ENCODE measurements at regions not wholly inside any gene's neighbourhood (a gene's known extent, or its start where the extent isn't known, plus 50 kb on each side); places are given as distances from the start of the nearest gene placed in this dataset.

- H3K27me3 ChIP-seq (ENCODE audit: control insufficient read depth in 1 of 2, insufficient read depth in 2 of 2, low read length in 2 of 2), result peaks cover 7% of the 10 kb centered on the region in 2 experiments
- no peaks in the 10 kb centered on the region for H3K4me1 Mint-ChIP-seq (ENCODE audit: low read depth)
- H3K36me3 ChIP-seq (ENCODE audit: insufficient read depth, low read length), result no peaks in the 10 kb centered on the region
- peaks cover 57% of the 10 kb centered on the region for H3K27me3 Mint-ChIP-seq
- ChIA-PET POLR2A (no interaction called here), CTCF (no interaction called here)
- H3K4me3 Mint-ChIP-seq, result no peak overlapping the region
- H3K9me3 ChIP-seq (ENCODE audit: control insufficient read depth in 1 of 2, insufficient read depth in 1 of 2, low read length in 2 of 2), result peaks cover 11 to 13% of the 10 kb centered on the region in 2 experiments
- H3K27ac Mint-ChIP-seq, result no peak overlapping the region
- no peak for ATAC-seq (ENCODE audit: poor library complexity)
- intact Hi-C loops (cut with DNase I, micrococcal nuclease), result no loop called here
- no peak overlapping the region for H3K4me3 ChIP-seq (ENCODE audit: low read length)
- H3K27ac ChIP-seq (ENCODE audit: low read depth in 1 of 2, low read length in 2 of 2), result no peak overlapping the region
- TF ChIP-seq, protein P1, sequence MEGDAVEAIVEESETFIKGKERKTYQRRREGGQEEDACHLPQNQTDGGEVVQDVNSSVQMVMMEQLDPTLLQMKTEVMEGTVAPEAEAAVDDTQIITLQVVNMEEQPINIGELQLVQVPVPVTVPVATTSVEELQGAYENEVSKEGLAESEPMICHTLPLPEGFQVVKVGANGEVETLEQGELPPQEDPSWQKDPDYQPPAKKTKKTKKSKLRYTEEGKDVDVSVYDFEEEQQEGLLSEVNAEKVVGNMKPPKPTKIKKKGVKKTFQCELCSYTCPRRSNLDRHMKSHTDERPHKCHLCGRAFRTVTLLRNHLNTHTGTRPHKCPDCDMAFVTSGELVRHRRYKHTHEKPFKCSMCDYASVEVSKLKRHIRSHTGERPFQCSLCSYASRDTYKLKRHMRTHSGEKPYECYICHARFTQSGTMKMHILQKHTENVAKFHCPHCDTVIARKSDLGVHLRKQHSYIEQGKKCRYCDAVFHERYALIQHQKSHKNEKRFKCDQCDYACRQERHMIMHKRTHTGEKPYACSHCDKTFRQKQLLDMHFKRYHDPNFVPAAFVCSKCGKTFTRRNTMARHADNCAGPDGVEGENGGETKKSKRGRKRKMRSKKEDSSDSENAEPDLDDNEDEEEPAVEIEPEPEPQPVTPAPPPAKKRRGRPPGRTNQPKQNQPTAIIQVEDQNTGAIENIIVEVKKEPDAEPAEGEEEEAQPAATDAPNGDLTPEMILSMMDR (IDR thresholded peaks at IDR 0.05), result no peak
- peaks cover 6% of the 10 kb centered on the region for H3K9me3 Mint-ChIP-seq
- no peak for DNase-seq
- H3K36me3 Mint-ChIP-seq (ENCODE audit: low read depth), result no peaks in the 10 kb centered on the region
- H3K4me1 ChIP-seq (ENCODE audit: insufficient read depth, low read length), result no peaks in the 10 kb centered on the region
These were observed 368.6 kb downstream of the EIPR1 start for GRCh38 chr2:3009005-3009404.

- H3K4me1 ChIP-seq (ENCODE audit: insufficient read depth, low read length), result no peaks in the 10 kb centered on the region
- Mint-ChIP-seq H3K27me3 (peaks cover 57% of the 10 kb centered on the region), H3K4me1 (ENCODE audit: low read depth) (no peaks in the 10 kb centered on the region), H3K9me3 (peaks cover 6% of the 10 kb centered on the region), H3K27ac (no peak overlapping the region), H3K36me3 (ENCODE audit: low read depth) (no peaks in the 10 kb centered on the region), H3K4me3 (no peak overlapping the region)
- DNase-seq, result no peak
- H3K9me3 ChIP-seq (ENCODE audit: control insufficient read depth in 1 of 2, insufficient read depth in 1 of 2, low read length in 2 of 2), result peaks cover 6 to 11% of the 10 kb centered on the region in 2 experiments
- TF ChIP-seq, protein P1 (IDR thresholded peaks at IDR 0.05), result no peak
- intact Hi-C loops (cut with DNase I, micrococcal nuclease), result no loop called here
- no peaks in the 10 kb centered on the region for H3K36me3 ChIP-seq (ENCODE audit: insufficient read depth, low read length)
- POLR2A ChIA-PET, result no interaction called here
- CTCF ChIA-PET, result no interaction called here
- ATAC-seq (ENCODE audit: poor library complexity), result no peak
- peaks cover 6 to 7% of the 10 kb centered on the region in 2 experiments for H3K27me3 ChIP-seq (ENCODE audit: control insufficient read depth in 1 of 2, insufficient read depth in 2 of 2, low read length in 2 of 2)
- H3K4me3 ChIP-seq (ENCODE audit: low read length), result no peak overlapping the region
- no peak overlapping the region for H3K27ac ChIP-seq (ENCODE audit: low read depth in 1 of 2, low read length in 2 of 2)
These were observed 369.1 kb downstream of the EIPR1 start for GRCh38 chr2:3008561-3008960.

DNA sequence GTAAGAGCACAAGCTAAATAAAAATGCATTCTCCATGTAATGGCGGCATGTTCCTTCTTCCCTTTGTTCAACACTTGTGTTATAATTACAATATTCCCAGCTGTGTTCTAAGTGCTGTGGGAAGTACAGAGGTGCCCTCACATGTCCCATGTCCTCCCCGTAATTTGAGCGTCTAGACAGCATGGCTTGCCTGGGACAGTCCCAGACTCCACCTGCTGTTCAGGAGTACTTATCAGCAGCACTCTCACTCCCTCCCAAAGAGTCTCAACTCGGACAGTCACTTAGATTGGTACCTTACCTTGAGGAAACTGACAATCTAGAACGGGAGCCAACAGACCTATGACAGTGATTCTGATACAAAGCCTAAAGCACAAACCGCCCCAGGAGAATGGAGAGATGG, 370.5 kb downstream of the EIPR1 start:
- ChIA-PET POLR2A (no interaction called here), CTCF (no interaction called here)
- Histone ChIP-seq H3K36me3 (ENCODE audit: insufficient read depth, low read length) (no peaks in the 10 kb centered on the region), H3K27ac (ENCODE audit: low read depth in 1 of 2, low read length in 2 of 2) (no peak overlapping the region), H3K27me3 (ENCODE audit: control insufficient read depth in 1 of 2, insufficient read depth in 2 of 2, low read length in 2 of 2) (peaks cover 3 to 7% of the 10 kb centered on the region in 2 experiments), H3K9me3 (ENCODE audit: control insufficient read depth in 1 of 2, insufficient read depth in 1 of 2, low read length in 2 of 2) (peaks cover 0 to 4% of the 10 kb centered on the region in 2 experiments), H3K4me3 (ENCODE audit: low read length) (no peak overlapping the region), H3K4me1 (ENCODE audit: insufficient read depth, low read length) (no peaks in the 10 kb centered on the region)
- H3K4me1 Mint-ChIP-seq (ENCODE audit: low read depth), result no peaks in the 10 kb centered on the region
- TF ChIP-seq, protein P1 (IDR thresholded peaks at IDR 0.05), result no peak
- DNase-seq, result no peak
- no peak for ATAC-seq (ENCODE audit: poor library complexity)
- intact Hi-C loops (cut with DNase I, micrococcal nuclease), result loop anchor here in 1 of 2 experiments (2.0 kb wide), 1 partner anchor 296 kb away; no protein-coding TSS in a partner anchor
- no peaks in the 10 kb centered on the region for H3K36me3 Mint-ChIP-seq (ENCODE audit: low read depth)
- H3K27ac Mint-ChIP-seq, result no peak overlapping the region
- no peaks in the 10 kb centered on the region for H3K9me3 Mint-ChIP-seq
- no peak overlapping the region for H3K4me3 Mint-ChIP-seq
- H3K27me3 Mint-ChIP-seq, result peaks cover 57% of the 10 kb centered on the region

Data from CD4-positive, alpha-beta T cell (primary cell).